ENCODE measurements at regions not wholly inside any gene's neighbourhood (a gene's known extent, or its start where the extent isn't known, plus 50 kb on each side); places are given as distances from the start of the nearest gene placed in this dataset.

DNA sequence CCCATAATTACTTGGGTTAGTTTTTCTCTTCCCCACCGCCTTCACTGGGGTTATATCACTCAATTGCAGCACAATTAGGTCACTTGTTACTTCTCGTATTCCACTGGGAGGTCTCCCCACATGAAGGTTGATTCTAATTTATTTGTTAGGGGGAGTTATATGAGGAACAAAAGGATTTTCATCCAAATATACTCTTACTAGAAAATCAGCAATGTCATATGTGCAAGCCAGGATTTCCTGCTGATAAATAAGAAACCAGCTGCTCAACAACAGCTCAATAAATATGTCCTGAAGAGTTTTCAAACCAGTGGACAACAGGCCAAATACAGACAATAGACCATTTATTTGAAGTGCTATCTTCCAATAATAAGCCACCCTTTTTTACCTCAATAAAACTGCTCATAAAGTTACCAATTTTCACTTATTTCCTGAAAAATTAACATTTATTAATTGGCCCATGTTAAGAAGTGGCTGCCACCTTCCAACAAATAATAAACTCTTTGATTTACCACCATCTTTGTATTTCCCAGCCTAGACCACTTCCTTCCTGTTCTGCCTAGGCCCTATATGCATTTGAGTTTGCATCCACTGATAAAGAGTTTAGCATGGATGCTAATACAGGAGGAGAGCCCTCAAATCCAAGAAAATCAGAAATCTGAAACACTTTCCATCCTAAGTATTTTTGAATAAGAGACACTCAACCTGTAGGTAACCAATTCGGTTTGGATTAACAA lies 184.4 kb upstream of the SLC39A10 start:
- Mint-ChIP-seq H3K9me3 (peaks cover 0 to 13% of the 10 kb centered on the region in 2 donors), H3K36me3 (peaks cover 7 to 13% of the 10 kb centered on the region in 2 donors), H3K27ac (no peak overlapping the region)
- ATAC-seq, result no peak
- DNase-seq (ENCODE audit: low spot score in 2 of 2), result no peak

DNA sequence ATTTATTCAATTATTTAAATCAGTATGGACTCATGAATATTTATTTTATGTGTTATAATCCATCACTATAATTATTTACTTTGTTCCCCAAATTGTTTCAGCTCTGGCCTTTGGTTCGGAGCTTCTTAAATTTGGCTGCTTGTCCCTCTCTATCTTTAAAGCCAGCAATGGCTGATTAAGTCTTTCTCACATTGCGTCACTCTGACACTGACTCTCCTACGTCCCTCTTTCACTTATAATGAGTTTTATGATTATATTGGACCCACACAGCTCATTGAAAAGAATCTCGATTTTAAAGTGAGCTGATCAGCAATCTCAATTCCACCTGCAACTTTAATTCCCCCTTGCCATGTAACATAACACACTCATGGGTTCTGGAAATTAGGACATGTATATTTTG lies 185.2 kb upstream of the SLC39A10 start:
- DNase-seq (ENCODE audit: low spot score in 2 of 2), result no peak

DNA sequence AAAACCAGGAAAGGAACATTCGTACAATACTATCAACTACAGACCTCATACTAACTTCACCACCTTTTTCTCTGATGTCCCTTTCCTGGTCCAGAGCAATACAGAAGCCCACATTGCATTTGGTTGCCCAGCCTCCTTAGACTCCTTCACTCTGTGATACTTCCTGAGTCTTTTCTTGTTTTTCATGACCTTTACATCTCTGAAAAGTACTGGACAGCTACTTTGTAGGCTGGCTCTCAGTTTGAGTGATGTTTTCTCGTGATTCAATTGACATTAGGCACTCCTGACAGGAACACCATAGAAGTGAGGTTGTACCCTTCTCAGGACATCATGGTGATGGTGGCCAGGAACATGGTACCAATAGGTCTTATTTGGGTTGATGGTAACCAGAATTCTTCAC lies 185.9 kb upstream of the SLC39A10 start:
- DNase-seq (ENCODE audit: low spot score in 2 of 2), result no peak
- Mint-ChIP-seq H3K27ac (no peak overlapping the region), H3K9me3 (peaks cover 0 to 15% of the 10 kb centered on the region in 2 donors), H3K36me3 (peaks cover 0 to 16% of the 10 kb centered on the region in 2 donors)
- ATAC-seq, result no peak

More for the DNA sequence above, 185.2 kb upstream of the SLC39A10 start:
- Mint-ChIP-seq H3K27ac (no peak overlapping the region), H3K36me3 (peaks cover 0 to 12% of the 10 kb centered on the region in 2 donors), H3K9me3 (peaks cover 0 to 12% of the 10 kb centered on the region in 2 donors)
- no peak for ATAC-seq

DNA sequence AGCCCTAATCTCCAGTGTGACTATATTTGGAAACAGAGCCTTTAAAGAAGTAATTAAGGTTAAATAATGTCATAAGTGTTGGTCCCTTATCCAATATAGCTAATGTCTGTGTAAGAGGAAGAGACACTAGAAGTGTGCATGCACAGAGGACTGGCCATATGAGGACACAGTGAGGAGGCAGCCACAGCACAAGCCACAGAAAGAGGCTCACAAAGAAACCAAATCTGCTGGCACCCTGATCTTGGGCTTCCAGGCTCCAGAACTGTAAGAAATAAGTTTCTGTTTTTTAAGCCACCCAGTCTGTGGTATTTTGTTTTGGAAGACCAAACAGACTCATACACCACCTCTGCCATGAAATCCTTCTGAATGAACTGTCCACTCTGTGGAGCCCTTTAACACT lies 186.4 kb upstream of the SLC39A10 start:
- no peak for ATAC-seq
- no peak overlapping the region for H3K27ac Mint-ChIP-seq
- H3K9me3 Mint-ChIP-seq, result peaks cover 4 to 20% of the 10 kb centered on the region in 2 donors

DNA sequence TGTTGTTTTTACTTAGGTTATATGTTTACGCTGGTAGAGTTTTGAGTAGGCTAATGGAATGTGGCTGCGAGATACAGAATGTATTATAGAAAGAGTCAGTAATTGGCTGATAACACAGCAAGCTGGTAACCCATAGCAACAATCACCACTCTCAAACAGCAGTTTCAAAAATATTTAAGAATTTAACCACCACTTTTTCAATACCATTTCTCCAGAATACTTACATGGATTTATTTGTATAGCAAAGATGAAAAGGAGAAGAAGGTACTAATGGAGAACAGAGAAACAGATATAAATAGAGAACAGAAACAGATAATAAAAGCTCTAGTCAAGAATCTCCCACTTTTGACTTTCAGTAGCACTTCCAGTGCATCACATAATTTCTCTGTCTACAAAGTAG lies 188.3 kb upstream of the SLC39A10 start:
- Mint-ChIP-seq H3K27ac (no peak overlapping the region), H3K36me3 (peaks cover 0 to 22% of the 10 kb centered on the region in 2 donors), H3K9me3 (peaks cover 5 to 24% of the 10 kb centered on the region in 2 donors)
- ATAC-seq (no peak), DNase-seq (ENCODE audit: low spot score in 2 of 2) (no peak)

More for the DNA sequence above, 186.4 kb upstream of the SLC39A10 start:
- H3K36me3 Mint-ChIP-seq, result peaks cover 0 to 22% of the 10 kb centered on the region in 2 donors
- DNase-seq (ENCODE audit: low spot score in 2 of 2), result no peak

DNA sequence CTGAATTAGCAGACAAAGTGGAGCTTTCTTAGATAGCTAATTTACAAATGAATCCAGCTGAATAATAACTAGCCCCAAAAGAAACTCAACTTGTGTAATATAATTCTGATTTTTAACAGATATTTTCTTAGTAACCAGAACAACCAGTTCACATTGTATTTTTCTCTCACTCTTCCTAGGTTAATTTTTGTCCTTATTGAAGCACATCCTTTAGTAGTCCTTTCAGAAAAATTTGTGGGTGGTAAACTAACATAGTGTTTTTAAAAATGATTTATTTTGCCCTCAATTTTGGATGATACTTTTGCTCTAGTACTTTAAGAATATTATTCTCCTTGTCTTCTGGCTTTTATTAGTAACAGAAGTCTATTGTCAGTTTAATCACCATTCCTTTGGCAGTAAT lies 190.6 kb upstream of the SLC39A10 start:
- peaks cover 0 to 29% of the 10 kb centered on the region in 2 donors for H3K36me3 Mint-ChIP-seq
- H3K9me3 Mint-ChIP-seq, result peaks cover 5 to 31% of the 10 kb centered on the region in 2 donors
- ATAC-seq (no peak), DNase-seq (ENCODE audit: low spot score in 2 of 2) (no peak)
- H3K27ac Mint-ChIP-seq, result no peak overlapping the region

DNA sequence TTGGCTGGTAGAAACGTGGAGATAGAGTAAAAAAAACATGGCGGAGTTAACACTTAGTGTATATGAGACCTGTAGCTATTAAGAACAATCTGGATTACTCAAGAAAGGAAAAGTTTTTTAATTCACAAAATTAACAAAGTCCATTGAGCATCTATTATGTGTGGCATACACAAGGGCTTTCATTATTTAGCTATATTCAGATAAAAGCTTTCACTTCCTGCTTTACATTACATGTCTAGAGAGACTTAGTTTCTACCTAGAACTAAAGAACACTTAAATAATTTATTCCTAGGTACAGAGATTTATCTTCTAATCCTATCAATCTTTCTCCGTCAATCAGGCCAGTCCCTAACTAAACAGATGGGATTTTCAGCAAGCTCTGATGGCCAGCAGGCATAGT lies 196.0 kb upstream of the SLC39A10 start:
- H3K36me3 Mint-ChIP-seq, result peaks cover 0 to 11% of the 10 kb centered on the region in 2 donors
- ATAC-seq, result no peak
- DNase-seq (ENCODE audit: low spot score in 2 of 2), result no peak
- no peak overlapping the region for H3K27ac Mint-ChIP-seq
- peaks cover 8 to 14% of the 10 kb centered on the region in 2 donors for H3K9me3 Mint-ChIP-seq

DNA sequence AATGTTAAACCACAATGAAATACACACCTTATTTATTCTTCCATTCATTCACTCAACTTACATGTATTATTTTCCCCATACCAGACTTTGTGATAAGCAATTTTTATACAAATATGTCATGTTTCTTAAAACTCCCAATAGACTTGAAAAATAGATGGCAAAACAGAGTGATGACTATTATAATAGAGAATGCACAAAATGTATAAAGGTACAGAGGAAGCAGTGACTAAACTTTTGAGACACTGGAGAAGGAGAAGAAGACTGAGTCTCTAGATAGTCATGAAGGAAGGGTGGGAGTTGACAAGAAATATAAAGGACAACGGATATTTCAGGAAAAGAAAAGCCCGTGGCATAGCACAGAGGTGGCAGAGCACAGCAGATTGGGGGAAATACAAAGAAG lies 198.1 kb upstream of the SLC39A10 start:
- no peak for ATAC-seq
- H3K36me3 Mint-ChIP-seq, result peaks cover 0 to 7% of the 10 kb centered on the region in 2 donors
- peaks cover 4 to 7% of the 10 kb centered on the region in 2 donors for H3K9me3 Mint-ChIP-seq
- H3K27ac Mint-ChIP-seq, result no peak overlapping the region
- no peak for DNase-seq (ENCODE audit: low spot score in 2 of 2)

DNA sequence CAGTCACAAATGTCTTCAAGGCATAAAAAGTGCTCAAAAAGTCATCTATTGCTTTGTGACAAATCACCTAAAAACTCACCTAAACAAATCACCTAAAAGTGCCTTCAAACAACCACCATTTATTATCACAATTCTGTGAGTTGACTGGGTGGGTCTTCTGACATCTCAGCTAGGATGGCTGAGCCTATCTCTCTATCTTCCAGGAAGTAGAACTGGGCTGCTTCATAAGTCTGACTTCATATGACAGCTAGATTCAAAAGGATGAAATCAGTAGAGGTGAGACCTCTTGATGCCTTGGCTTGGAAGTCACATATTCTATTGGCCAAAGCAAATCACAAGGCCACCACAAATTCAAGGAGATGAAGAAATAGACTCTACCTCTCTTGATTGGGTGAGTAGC lies 199.2 kb upstream of the SLC39A10 start:
- DNase-seq (ENCODE audit: low spot score in 2 of 2) (no peak), ATAC-seq (no peak)
- no peak overlapping the region for H3K27ac Mint-ChIP-seq
- peaks cover 0 to 7% of the 10 kb centered on the region in 2 donors for H3K36me3 Mint-ChIP-seq
- peaks cover 4 to 7% of the 10 kb centered on the region in 2 donors for H3K9me3 Mint-ChIP-seq

DNA sequence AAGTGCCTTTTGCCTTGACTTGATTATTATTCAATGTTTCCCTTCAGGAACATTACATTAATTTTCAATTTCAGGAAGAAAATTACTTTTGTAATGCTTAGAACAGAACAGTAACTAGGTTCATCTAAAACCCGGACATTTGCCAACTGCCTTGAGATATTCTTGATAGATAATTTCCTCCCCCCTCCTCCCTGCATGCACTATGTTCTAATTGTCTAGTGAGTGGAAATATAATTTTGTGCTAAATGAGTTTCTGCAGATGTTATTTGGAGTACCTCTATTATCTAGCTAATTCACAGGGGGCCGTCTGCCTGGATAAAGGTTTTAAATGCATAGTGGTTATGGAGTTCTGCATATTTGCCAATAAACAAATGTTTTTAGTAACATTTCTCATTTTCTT lies 200.3 kb upstream of the SLC39A10 start:
- Mint-ChIP-seq H3K27ac (no peak overlapping the region), H3K36me3 (peaks cover 0 to 1% of the 10 kb centered on the region in 2 donors), H3K9me3 (peaks cover under 1 to 4% of the 10 kb centered on the region in 2 donors)
- no peak for ATAC-seq
- no peak for DNase-seq (ENCODE audit: low spot score in 2 of 2)

DNA sequence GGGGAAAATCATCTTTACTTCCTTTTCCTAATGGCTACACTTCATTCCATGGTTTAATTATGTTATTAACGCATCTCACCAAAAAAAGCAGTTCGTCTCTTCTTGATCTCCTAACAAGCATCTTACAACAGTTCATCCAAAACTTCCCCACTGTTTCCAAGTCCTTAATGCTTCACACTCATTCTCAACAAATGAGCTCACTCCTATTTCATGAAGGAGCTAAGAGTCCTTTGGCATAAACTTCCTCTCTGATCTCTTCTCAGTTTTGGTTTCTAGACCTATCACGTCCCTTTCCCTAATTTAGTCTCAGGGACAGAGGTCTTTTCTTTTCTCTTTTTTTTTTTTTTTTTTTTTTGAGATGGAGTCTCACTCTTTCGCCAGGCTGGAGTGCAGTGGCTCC lies 205.9 kb upstream of the SLC39A10 start:
- no peak overlapping the region for H3K27ac Mint-ChIP-seq
- DNase-seq (ENCODE audit: low spot score in 2 of 2), result no peak
- ATAC-seq, result no peak
- H3K36me3 Mint-ChIP-seq, result no peaks in the 10 kb centered on the region
- no peaks in the 10 kb centered on the region for H3K9me3 Mint-ChIP-seq

DNA sequence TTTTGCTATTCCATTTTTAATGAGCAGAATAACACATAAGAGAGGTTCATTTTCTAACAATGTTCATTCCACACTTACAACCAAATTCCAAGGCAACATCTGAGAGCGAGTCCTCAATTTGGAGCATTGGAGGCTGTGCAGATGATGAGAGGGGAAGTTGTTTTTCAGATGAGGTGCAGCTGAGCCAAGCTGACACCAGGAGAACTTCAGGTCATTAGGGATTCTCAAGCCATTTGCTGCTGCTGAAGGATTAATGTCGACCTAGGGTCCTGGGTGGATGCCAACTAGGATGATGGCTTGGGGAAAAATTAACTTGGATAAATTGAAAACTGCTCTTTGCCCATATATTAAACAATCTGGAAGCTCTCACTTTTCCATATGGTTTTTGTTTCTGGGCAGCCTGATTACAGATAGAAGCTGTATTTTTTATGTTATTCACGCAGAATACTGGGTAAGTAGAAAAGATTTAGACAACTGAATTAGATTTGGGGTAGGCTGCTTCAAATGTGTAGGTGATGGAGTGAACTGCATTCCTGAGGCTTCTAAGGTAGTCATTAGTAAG lies 206.4 kb upstream of the SLC39A10 start:
- H3K36me3 Mint-ChIP-seq, result no peaks in the 10 kb centered on the region
- no peak for ATAC-seq
- no peaks in the 10 kb centered on the region for H3K9me3 Mint-ChIP-seq
- H3K27ac Mint-ChIP-seq, result no peak overlapping the region
- no peak for DNase-seq (ENCODE audit: low spot score in 2 of 2)

DNA sequence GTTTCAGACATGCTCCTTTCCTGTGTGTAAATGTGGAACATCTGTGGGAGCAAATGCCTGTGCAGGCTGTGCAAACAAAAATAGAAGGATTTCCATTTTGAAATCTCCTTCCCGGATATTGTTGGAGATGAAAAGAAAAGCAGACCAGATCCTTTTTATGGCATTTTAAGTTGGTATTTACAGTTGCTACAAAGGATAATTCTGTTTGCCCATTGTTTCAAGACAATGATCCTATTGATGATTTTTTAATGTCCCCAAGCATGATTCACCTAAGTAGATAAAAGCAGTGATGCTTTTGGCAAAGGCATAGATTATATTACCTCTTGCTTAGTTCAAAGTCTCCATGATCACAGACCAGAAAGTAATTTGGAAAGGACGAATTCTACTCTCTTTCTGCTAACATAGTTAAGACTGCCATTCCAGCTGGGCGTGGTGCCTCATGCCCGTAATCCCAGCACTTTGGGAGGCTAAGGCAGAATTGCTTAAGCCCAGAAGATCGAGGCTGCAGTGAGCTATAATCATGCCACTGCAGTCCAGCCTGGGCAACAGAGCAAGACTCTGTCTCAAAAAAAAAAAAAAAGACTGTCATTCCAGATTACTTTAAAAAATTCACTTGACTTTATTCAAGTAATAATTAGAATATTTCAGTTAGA lies 209.6 kb upstream of the SLC39A10 start:
- ATAC-seq (no peak), DNase-seq (ENCODE audit: low spot score in 2 of 2) (no peak)
- Mint-ChIP-seq H3K36me3 (peaks cover 0 to 14% of the 10 kb centered on the region in 2 donors), H3K9me3 (peaks cover 4 to 11% of the 10 kb centered on the region in 2 donors), H3K27ac (no peak overlapping the region)

DNA sequence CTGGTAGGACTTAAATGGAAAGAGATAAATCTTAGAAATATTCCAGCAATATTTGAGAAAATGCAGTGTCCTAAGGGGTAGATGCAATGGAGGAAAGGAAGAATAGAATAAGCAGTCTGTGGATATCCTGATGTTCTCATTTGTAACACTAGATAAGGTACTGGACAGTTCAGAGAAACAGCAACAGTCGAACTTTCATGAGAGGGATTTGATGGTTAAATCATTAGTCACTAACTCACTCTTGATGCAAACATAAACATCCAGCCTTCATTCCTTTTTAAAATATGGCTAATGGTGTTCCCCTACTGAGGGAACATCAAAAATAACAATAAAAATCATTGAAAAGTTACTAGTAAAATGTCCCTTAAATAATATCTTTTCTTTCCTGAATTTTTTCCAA lies 211.4 kb upstream of the SLC39A10 start:
- no peak for DNase-seq (ENCODE audit: low spot score in 2 of 2)
- no peak for ATAC-seq
- Mint-ChIP-seq H3K9me3 (peaks cover 9 to 29% of the 10 kb centered on the region in 2 donors), H3K36me3 (peaks cover 9 to 32% of the 10 kb centered on the region in 2 donors), H3K27ac (no peak overlapping the region)

DNA sequence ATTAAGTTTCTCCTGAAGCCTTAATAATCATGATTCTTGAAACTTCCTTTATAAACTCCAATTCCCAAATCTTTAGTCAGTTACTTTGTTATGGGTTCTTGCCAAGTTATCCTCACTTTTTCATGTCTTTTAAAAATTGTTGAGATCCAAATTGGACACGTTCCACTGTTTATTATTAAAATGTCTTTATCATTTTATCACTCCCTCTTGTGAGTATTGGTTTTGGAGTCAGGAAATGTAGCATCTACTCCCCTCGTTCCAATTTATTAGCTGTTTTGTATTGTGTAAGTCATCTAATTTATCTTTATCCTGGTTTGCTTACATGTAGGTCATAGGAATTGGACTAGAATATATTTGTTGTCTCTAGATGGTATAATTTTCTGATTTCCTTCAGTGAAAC lies 213.1 kb upstream of the SLC39A10 start:
- H3K27ac Mint-ChIP-seq, result no peak overlapping the region
- DNase-seq (ENCODE audit: low spot score in 2 of 2), result no peak
- peaks cover 9 to 36% of the 10 kb centered on the region in 2 donors for H3K9me3 Mint-ChIP-seq
- ATAC-seq, result no peak
- peaks cover 16 to 33% of the 10 kb centered on the region in 2 donors for H3K36me3 Mint-ChIP-seq

DNA sequence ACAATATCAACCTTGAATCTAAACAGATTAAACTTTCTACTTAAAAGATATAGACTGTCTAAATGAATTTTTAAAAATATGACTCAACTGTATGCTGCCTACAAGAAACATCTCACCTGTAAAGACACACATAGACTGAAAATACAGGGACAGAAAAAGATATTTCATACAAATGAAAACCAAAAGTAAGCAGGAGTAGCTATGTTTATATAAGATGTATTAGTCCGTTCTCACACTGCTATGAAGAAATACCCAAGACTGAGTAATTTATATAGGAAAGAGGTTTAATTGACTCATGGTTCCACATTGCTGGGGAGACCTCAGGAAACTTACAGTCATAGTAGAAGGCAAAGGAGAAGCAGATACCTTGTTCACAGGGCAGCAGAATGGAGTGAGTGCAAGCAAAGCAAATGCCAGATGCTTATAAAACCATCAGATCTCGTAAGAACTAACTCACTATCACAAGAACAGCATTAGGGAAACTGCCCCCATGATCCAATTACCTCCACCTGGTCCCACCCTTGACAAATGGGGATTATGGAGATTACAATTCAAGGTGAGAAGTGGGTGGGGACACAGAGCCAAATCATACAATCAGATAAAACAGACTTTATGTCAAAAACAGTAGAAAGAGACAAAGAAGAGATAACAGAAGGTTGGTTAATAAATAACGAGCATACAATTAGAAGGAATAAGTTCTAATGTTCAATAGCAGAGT lies 214.4 kb upstream of the SLC39A10 start:
- ATAC-seq (peak; percentile 91 to 93), DNase-seq (ENCODE audit: low spot score in 2 of 2) (no peak)
- peaks cover 16 to 33% of the 10 kb centered on the region in 2 donors for H3K36me3 Mint-ChIP-seq
- H3K27ac Mint-ChIP-seq, result peak overlapping the region in 1 of 2 donors; percentile 46
- H3K9me3 Mint-ChIP-seq, result peaks cover 9 to 41% of the 10 kb centered on the region in 2 donors

DNA sequence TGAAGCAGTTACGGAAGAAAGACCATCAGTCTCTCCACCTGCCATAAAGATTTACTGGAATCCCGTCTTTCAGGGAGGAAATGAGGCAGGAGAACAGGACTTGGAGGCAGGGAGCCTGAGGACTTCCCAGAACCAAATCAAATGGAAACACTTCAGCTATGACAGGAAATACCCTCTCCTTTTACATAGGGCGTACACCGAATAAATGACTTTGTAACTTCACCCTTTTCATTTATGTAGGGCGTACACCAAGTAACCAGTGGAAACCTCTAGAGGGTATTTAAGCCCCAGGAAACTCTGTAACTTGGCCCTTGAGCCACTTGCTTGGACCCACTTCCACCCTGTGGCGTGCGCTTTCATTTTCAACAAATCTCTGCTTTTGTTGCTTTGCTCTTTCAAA lies 218.3 kb upstream of the SLC39A10 start:
- Mint-ChIP-seq H3K36me3 (peaks cover 16 to 29% of the 10 kb centered on the region in 2 donors), H3K27ac (no peak overlapping the region), H3K9me3 (peaks cover 9 to 44% of the 10 kb centered on the region in 2 donors)
- ATAC-seq (no peak), DNase-seq (ENCODE audit: low spot score in 2 of 2) (no peak)
